ENCODE measurements at regions not wholly inside any gene's neighbourhood (a gene's known extent, or its start where the extent isn't known, plus 50 kb on each side); places are given as distances from the start of the nearest gene placed in this dataset.

- TF ChIP-seq, protein P1, sequence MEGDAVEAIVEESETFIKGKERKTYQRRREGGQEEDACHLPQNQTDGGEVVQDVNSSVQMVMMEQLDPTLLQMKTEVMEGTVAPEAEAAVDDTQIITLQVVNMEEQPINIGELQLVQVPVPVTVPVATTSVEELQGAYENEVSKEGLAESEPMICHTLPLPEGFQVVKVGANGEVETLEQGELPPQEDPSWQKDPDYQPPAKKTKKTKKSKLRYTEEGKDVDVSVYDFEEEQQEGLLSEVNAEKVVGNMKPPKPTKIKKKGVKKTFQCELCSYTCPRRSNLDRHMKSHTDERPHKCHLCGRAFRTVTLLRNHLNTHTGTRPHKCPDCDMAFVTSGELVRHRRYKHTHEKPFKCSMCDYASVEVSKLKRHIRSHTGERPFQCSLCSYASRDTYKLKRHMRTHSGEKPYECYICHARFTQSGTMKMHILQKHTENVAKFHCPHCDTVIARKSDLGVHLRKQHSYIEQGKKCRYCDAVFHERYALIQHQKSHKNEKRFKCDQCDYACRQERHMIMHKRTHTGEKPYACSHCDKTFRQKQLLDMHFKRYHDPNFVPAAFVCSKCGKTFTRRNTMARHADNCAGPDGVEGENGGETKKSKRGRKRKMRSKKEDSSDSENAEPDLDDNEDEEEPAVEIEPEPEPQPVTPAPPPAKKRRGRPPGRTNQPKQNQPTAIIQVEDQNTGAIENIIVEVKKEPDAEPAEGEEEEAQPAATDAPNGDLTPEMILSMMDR (IDR thresholded peaks at IDR 0.05) = no peak
- Histone ChIP-seq H3K27ac (no peak overlapping the region), H3K27me3 (peaks cover 0 to 4% (median 0%) of the 10 kb centered on the region in 7 donors), H3K4me1 (no peaks in the 10 kb centered on the region), H3K4me3 (no peak overlapping the region), H3K9me3 (no peaks in the 10 kb centered on the region), H3K36me3 (no peaks in the 10 kb centered on the region)
- 70 to 75% methylated on average over 2 of the region's 2 CpGs for WGBS, 2 donors
- DNase-seq (no peak), ATAC-seq (no peak)
- intact Hi-C loops (cut with DNase I) = no loop called here
Measured at GRCh38 chr9:16987026-16987425, 116.6 kb upstream of the BNC2 start.

DNA sequence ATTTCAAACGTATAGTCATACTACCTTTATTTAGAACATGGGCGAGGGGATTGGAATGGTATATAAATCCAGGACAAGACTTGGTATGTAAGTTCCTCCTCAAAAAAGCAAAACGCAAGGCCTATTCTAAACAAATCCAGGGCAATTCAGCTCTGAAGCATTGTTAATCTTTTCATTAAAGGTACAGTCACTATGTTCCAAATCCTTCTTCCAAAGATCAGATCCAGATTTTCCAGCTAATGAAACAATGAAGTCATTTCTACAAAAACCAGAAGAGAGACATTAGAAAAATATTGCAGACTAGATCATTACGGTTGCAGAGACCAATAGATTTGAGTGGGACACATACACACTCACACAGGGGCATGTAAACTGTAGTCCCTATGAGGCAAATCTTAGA is 116.1 kb upstream of the BNC2 start:
- Histone ChIP-seq H3K27me3 (peaks cover 0 to 4% (median 0%) of the 10 kb centered on the region in 7 donors), H3K27ac (peak overlapping the region in 1 of 10 donors; percentile 28), H3K9me3 (no peaks in the 10 kb centered on the region), H3K4me1 (no peaks in the 10 kb centered on the region), H3K36me3 (no peaks in the 10 kb centered on the region), H3K4me3 (no peak overlapping the region)
- DNase-seq (no peak), ATAC-seq (no peak)
- TF ChIP-seq, protein P1 (IDR thresholded peaks at IDR 0.05) = no peak
- 79 to 80% methylated on average over 4 of the region's 4 CpGs for WGBS, 2 donors
- intact Hi-C loops (cut with DNase I) = no loop called here

DNA sequence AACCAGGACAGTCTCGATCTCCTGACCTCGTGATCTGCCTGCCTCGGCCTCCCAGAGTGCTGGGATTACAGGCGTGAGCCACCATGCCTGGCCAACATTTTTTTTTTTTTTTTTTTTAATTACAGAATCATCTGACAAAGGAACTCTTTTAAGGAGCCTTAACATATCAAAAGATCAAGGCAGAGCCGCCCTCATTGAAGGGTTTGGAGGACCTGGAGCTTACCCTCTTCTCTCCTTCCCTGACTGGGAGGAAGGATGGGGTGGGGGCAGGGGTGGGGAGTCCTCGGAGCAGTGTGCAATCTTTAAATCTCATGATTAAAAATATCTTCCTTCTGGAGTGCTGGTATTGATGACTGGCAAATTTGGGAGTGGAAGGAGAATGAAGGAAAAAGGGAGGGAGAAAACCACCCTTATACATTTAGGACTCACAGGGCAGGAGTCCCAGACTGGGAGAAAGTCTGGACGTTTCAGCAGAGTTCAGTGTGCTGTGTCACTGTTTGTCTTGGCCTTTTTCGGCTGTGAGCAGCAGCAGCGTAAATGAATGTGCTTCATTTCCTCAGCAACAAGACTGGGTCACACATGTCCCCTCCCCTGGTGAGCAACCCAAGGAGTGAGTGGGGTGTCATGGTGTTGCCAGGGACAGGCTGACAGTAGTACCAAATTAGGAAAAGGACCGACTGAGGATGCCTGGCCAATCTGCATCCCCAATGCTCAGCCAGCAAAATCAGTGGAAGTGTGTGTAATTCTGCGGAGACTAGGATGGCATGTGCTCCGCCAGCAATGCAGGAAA is 115.3 kb upstream of the BNC2 start:
- DNase-seq = peak in 1 of 2 donors; percentile 27
- H3K27ac ChIP-seq = peak overlapping the region in 1 of 10 donors; percentile 28
- intact Hi-C loops (cut with DNase I) = no loop called here
- H3K9me3 ChIP-seq = no peaks in the 10 kb centered on the region
- TF ChIP-seq, protein P1 (IDR thresholded peaks at IDR 0.05) = no peak
- H3K4me1 ChIP-seq = no peaks in the 10 kb centered on the region
- H3K4me3 ChIP-seq = no peak overlapping the region
- H3K36me3 ChIP-seq = no peaks in the 10 kb centered on the region
- ATAC-seq = peak; percentile 43 to 86 (median 75)
- WGBS, 2 donors = 62 to 70% methylated on average over 12 of the region's 12 CpGs
- H3K27me3 ChIP-seq = peaks cover 0 to 4% (median 0%) of the 10 kb centered on the region in 7 donors

DNA sequence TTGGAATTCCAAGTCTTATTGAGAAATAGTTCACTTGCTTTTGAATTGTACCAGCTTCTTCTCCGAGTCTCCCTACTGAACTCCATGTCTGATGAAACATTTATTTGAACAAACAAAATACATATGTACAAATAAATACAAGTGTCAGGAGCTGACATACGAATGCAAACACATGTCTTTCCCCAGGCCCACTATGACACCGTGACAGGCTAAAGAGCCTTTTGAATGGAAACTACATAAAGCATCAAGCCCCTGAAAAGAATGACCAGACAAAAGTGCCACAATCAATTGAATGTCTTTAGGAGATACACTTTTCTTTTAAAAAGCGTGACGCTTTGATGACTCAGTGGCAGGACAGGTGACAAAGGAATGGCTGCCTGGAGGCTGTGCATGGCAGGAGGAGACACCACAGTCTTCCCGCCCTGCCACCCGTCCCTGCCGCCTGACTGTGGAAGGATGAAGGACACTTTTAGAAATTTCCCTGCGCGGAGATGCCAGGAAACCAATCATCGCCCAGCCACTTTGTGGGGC is 112.4 kb upstream of the BNC2 start:
- DNase-seq (no peak), ATAC-seq (no peak)
- Histone ChIP-seq H3K9me3 (no peaks in the 10 kb centered on the region), H3K27me3 (no peaks in the 10 kb centered on the region), H3K4me1 (no peaks in the 10 kb centered on the region), H3K36me3 (no peaks in the 10 kb centered on the region), H3K27ac (no peak overlapping the region), H3K4me3 (no peak overlapping the region)
- 87 to 91% methylated on average over 11 of the region's 11 CpGs for WGBS, 2 donors
- intact Hi-C loops (cut with DNase I) = no loop called here
- TF ChIP-seq, protein P1 (IDR thresholded peaks at IDR 0.05) = no peak

All from heart right ventricle (tissue), 16 donors.